ENCODE measurements at regions not wholly inside any gene's neighbourhood (a gene's known extent, or its start where the extent isn't known, plus 50 kb on each side); places are given as distances from the start of the nearest gene placed in this dataset.

- WGBS, 2 donors: 68 to 80% methylated on average over 3 of the region's 3 CpGs
- no peaks in the 10 kb centered on the region for H3K27me3 ChIP-seq (ENCODE audit: control insufficient read depth in 3 of 3, insufficient read depth in 3 of 3, low read length in 2 of 3)
- H3K27ac ChIP-seq (ENCODE audit: low read depth in 1 of 2, low read length in 1 of 2): no peak overlapping the region
- H3K4me1 ChIP-seq (ENCODE audit: control insufficient read depth in 5 of 5, insufficient read depth in 5 of 5, low read length in 5 of 5): no peaks in the 10 kb centered on the region
- H3K9me3 ChIP-seq (ENCODE audit: control insufficient read depth in 4 of 4, insufficient read depth in 3 of 4, low read length in 3 of 4): no peaks in the 10 kb centered on the region
- no peak for TF ChIP-seq CTCF (IDR thresholded peaks at IDR 0.05; ENCODE audit: control extremely low read depth, extremely low read depth)
- no peak overlapping the region for H3K9ac ChIP-seq (ENCODE audit: insufficient read depth in 1 of 2, low read length in 2 of 2)
- no peak for ATAC-seq (ENCODE audit: insufficient read depth, low FRiP score)
- no peak for DNase-seq
- no peak overlapping the region for H3K4me3 ChIP-seq
- no peaks in the 10 kb centered on the region for H3K36me3 ChIP-seq (ENCODE audit: control insufficient read depth in 4 of 4, insufficient read depth in 4 of 4, low read length in 4 of 4)
Observed at GRCh38 chr1:244248426-244248825, 197.3 kb downstream of the ZBTB18 start.

- no peak for DNase-seq
- Histone ChIP-seq H3K4me3 (no peak overlapping the region), H3K27ac (ENCODE audit: low read depth in 1 of 2, low read length in 1 of 2) (no peak overlapping the region), H3K9ac (ENCODE audit: insufficient read depth in 1 of 2, low read length in 2 of 2) (no peak overlapping the region), H3K27me3 (ENCODE audit: control insufficient read depth in 3 of 3, insufficient read depth in 3 of 3, low read length in 2 of 3) (no peaks in the 10 kb centered on the region), H3K9me3 (ENCODE audit: control insufficient read depth in 4 of 4, insufficient read depth in 3 of 4, low read length in 3 of 4) (peaks cover 0 to 4% (median 1%) of the 10 kb centered on the region in 4 donors), H3K36me3 (ENCODE audit: control insufficient read depth in 4 of 4, insufficient read depth in 4 of 4, low read length in 4 of 4) (no peaks in the 10 kb centered on the region), H3K4me1 (ENCODE audit: control insufficient read depth in 5 of 5, insufficient read depth in 5 of 5, low read length in 5 of 5) (no peaks in the 10 kb centered on the region)
- 92 to 93% methylated on average over 4 of the region's 4 CpGs for WGBS, 2 donors
- no peak for ATAC-seq (ENCODE audit: insufficient read depth, low FRiP score)
- TF ChIP-seq CTCF (IDR thresholded peaks at IDR 0.05; ENCODE audit: control extremely low read depth, extremely low read depth): no peak
Observed at GRCh38 chr1:244252211-244252610, 199.5 kb downstream of the ADSS2 start.

- Histone ChIP-seq H3K4me1 (ENCODE audit: control insufficient read depth in 5 of 5, insufficient read depth in 5 of 5, low read length in 5 of 5) (no peaks in the 10 kb centered on the region), H3K9ac (ENCODE audit: insufficient read depth in 1 of 2, low read length in 2 of 2) (no peak overlapping the region), H3K4me3 (no peak overlapping the region), H3K9me3 (ENCODE audit: control insufficient read depth in 4 of 4, insufficient read depth in 3 of 4, low read length in 3 of 4) (peaks cover 0 to 4% (median 1%) of the 10 kb centered on the region in 4 donors), H3K27me3 (ENCODE audit: control insufficient read depth in 3 of 3, insufficient read depth in 3 of 3, low read length in 2 of 3) (no peaks in the 10 kb centered on the region), H3K36me3 (ENCODE audit: control insufficient read depth in 4 of 4, insufficient read depth in 4 of 4, low read length in 4 of 4) (no peaks in the 10 kb centered on the region), H3K27ac (ENCODE audit: low read depth in 1 of 2, low read length in 1 of 2) (peak overlapping the region in 1 of 2 donors; percentile 26)
- DNase-seq: peak in 2 of 3 donors; percentile 4 to 12
- ATAC-seq (ENCODE audit: insufficient read depth, low FRiP score): peak; percentile 81
- WGBS, 2 donors: 36 to 61% methylated on average over 6 of the region's 6 CpGs
- no peak for TF ChIP-seq CTCF (IDR thresholded peaks at IDR 0.05; ENCODE audit: control extremely low read depth, extremely low read depth)
Observed at GRCh38 chr1:244254467-244254866, 197.2 kb downstream of the ADSS2 start.

GRCh38 chr1:244255426-244255965, 196.2 kb downstream of the ADSS2 start:
- Histone ChIP-seq H3K9ac (ENCODE audit: insufficient read depth in 1 of 2, low read length in 2 of 2) (no peak overlapping the region), H3K4me3 (no peak overlapping the region), H3K4me1 (ENCODE audit: control insufficient read depth in 5 of 5, insufficient read depth in 5 of 5, low read length in 5 of 5) (no peaks in the 10 kb centered on the region), H3K36me3 (ENCODE audit: control insufficient read depth in 4 of 4, insufficient read depth in 4 of 4, low read length in 4 of 4) (no peaks in the 10 kb centered on the region), H3K9me3 (ENCODE audit: control insufficient read depth in 4 of 4, insufficient read depth in 3 of 4, low read length in 3 of 4) (peaks cover 0 to 4% (median 1%) of the 10 kb centered on the region in 4 donors), H3K27me3 (ENCODE audit: control insufficient read depth in 3 of 3, insufficient read depth in 3 of 3, low read length in 2 of 3) (no peaks in the 10 kb centered on the region), H3K27ac (ENCODE audit: low read depth in 1 of 2, low read length in 1 of 2) (no peak overlapping the region)
- TF ChIP-seq CTCF (IDR thresholded peaks at IDR 0.05; ENCODE audit: control extremely low read depth, extremely low read depth): no peak
- ATAC-seq (ENCODE audit: insufficient read depth, low FRiP score) (no peak), DNase-seq (no peak)
- 77 to 90% methylated on average over 5 of the region's 5 CpGs for WGBS, 2 donors

Data from lung (tissue), 11 donors.